H1 (cell line): ENCODE measurements at regions not wholly inside any gene's neighbourhood (a gene's known extent, or its start where the extent isn't known, plus 50 kb on each side); places are given as distances from the start of the nearest gene placed in this dataset.

Source experiments
- CTCF ChIA-PET: fragments of 300-600 bp; sonication (Branson Sonifier 250); formaldehyde crosslinking; loops from one replicate; lab custom pipeline; 2021; ENCODE audit not compliant: partially characterized antibody; lab: Charles Lee
- POLR2A ChIA-PET: fragments of 300-600 bp; sonication (Branson Sonifier 250); formaldehyde crosslinking; loops from one replicate; lab custom pipeline; 2021; ENCODE audit warnings: inconsistent platforms; ENCODE audit not compliant: partially characterized antibody; lab: Charles Lee
- DNase-seq, 2 experiments: peaks; one replicate each; pipeline versions ENCODE4 v3.0.0 to v3.0.0-alpha.2; 2010 to 2022; ENCODE audit warnings: low spot score in 2 of 2, low read depth in 1 of 2, mixed read lengths in 1 of 2
- FAIRE-seq: peaks from 2 replicates; lab custom pipeline; 2011; peaks lifted over from hg19 to GRCh38; lab: Jason Lieb, UNC
- H2AFZ ChIP-seq: 2 replicates; pipeline ENCODE4 v1.8.1; 2012; ENCODE audit warnings: low read length, inconsistent platforms
- H2AK5ac ChIP-seq: 2 replicates; pipeline ENCODE4 v1.6.1; 2013; ENCODE audit warnings: low read depth, low read length
- H2BK120ac ChIP-seq: replicated peaks from 2 replicates; pipeline ENCODE3; 2013; ENCODE audit warnings: low read depth, low read length, inconsistent platforms
- H2BK12ac ChIP-seq: 2 replicates; pipeline ENCODE4 v1.6.1; 2013; ENCODE audit warnings: low read depth, low read length
- H2BK15ac ChIP-seq: 2 replicates; pipeline ENCODE4 v1.6.1; 2013; ENCODE audit warnings: low read length
- H2BK20ac ChIP-seq: 2 replicates; pipeline ENCODE4 v1.6.1; 2013; ENCODE audit warnings: low read length
- H2BK5ac ChIP-seq: 2 replicates; pipeline ENCODE4 v1.6.1; 2013; ENCODE audit warnings: low read depth, low read length
- H3K14ac ChIP-seq: 2 replicates; pipeline ENCODE4 v1.6.1; 2013; ENCODE audit warnings: inconsistent platforms; ENCODE audit not compliant: insufficient read length
- H3K18ac ChIP-seq: 2 replicates; pipeline ENCODE4 v1.6.1; 2013; ENCODE audit warnings: low read length; ENCODE audit errors: extremely low read depth
- H3K23ac ChIP-seq: 2 replicates; pipeline ENCODE4 v1.6.1; 2013; ENCODE audit warnings: inconsistent platforms; ENCODE audit not compliant: insufficient read length
- H3K23me2 ChIP-seq: 2 replicates; pipeline ENCODE4 v1.6.1; 2013; ENCODE audit warnings: low read depth, low read length
- H3K27ac ChIP-seq: 2 replicates; pipeline ENCODE4 v1.6.1; 2011; ENCODE audit warnings: low read depth, low read length, inconsistent platforms
- H3K27me3 ChIP-seq, 4 experiments: replicated peaks in 1 of 4; 1 replicate in 1 of 4; 2 replicates in 3 of 4; pipeline versions ENCODE4 v1.6.1 to v1.8.1; 2011 to 2013; ENCODE audit warnings: low read length in 3 of 4, mild to moderate bottlenecking in 3 of 4, inconsistent platforms in 2 of 4, mixed read lengths in 2 of 4, moderate library complexity in 1 of 4; ENCODE audit not compliant: control insufficient read depth in 3 of 4, insufficient read depth in 3 of 4; ENCODE audit errors: extremely low read depth in 1 of 4
- H3K36me3 ChIP-seq, 4 experiments: 2 replicates each; pipeline versions ENCODE4 v1.6.1 to v1.8.1; 2011 to 2013; ENCODE audit warnings: mild to moderate bottlenecking in 4 of 4, low read length in 3 of 4, moderate library complexity in 2 of 4, control low read depth in 1 of 4, inconsistent platforms in 1 of 4; ENCODE audit not compliant: insufficient read depth in 4 of 4, control insufficient read depth in 2 of 4
- H3K4ac ChIP-seq: replicated peaks from 2 replicates; pipeline ENCODE3; 2013; ENCODE audit warnings: low read length, low read depth, mixed read lengths, inconsistent platforms; ENCODE audit not compliant: insufficient read length
- H3K4me1 ChIP-seq, 4 experiments: replicated peaks in 1 of 4; 1 replicate in 1 of 4; 2 replicates in 3 of 4; pipeline versions ENCODE4 v1.6.1 to v1.8.1; 2011 to 2013; ENCODE audit warnings: low read length in 3 of 4, inconsistent platforms in 2 of 4, mixed read lengths in 1 of 4; ENCODE audit not compliant: insufficient read depth in 4 of 4, control insufficient read depth in 3 of 4
- H3K4me2 ChIP-seq, 2 experiments: 2 replicates each; pipeline versions ENCODE4 v1.6.1 to v1.8.1; 2011 to 2013; ENCODE audit warnings: low read depth in 2 of 2, low read length in 2 of 2, control low read depth in 1 of 2, inconsistent platforms in 1 of 2, mild to moderate bottlenecking in 1 of 2; ENCODE audit not compliant: insufficient read depth in 1 of 2
- H3K4me3 ChIP-seq, 4 experiments: fragments of 200-600, 300-600 bp in 1 of 4; sonication (generic), shearing (Covaris generic), sonication (Bioruptor Twin) in 1 of 4; 2 replicates each; pipeline versions ENCODE4 v1.5.1 to v1.8.1; 2011 to 2016; ENCODE audit warnings: low read length in 4 of 4, low read depth in 3 of 4, control low read depth in 2 of 4, inconsistent platforms in 2 of 4, mild to moderate bottlenecking in 2 of 4, mixed read lengths in 1 of 4, moderate library complexity in 1 of 4; ENCODE audit not compliant: insufficient read depth in 2 of 4; ENCODE audit errors: extremely low read depth in 1 of 4
- H3K56ac ChIP-seq: replicated peaks from 2 replicates; pipeline ENCODE3; 2013; ENCODE audit warnings: low read depth, mild to moderate bottlenecking, mixed read lengths, low read length, inconsistent platforms; ENCODE audit not compliant: insufficient read length
- H3K79me1 ChIP-seq: 2 replicates; pipeline ENCODE4 v1.6.1; 2013; ENCODE audit warnings: low read depth, low read length, control low read depth
- H3K79me2 ChIP-seq, 2 experiments: 2 replicates each; pipeline versions ENCODE4 v1.6.1 to v1.8.1; 2012 to 2013; ENCODE audit warnings: low read length in 2 of 2, mild to moderate bottlenecking in 2 of 2, inconsistent platforms in 1 of 2; ENCODE audit not compliant: insufficient read depth in 2 of 2, control insufficient read depth in 1 of 2
- H3K9ac ChIP-seq, 4 experiments: replicated peaks in 1 of 4; 1 replicate in 1 of 4; 2 replicates in 3 of 4; pipeline versions ENCODE4 v1.6.1 to v1.8.1; 2011 to 2013; ENCODE audit warnings: low read depth in 3 of 4, low read length in 3 of 4, control low read depth in 2 of 4, mild to moderate bottlenecking in 2 of 4, moderate library complexity in 2 of 4, inconsistent platforms in 1 of 4; ENCODE audit errors: extremely low read depth in 1 of 4
- H3K9me3 ChIP-seq, 2 experiments: 2 replicates each; pipeline versions ENCODE4 v1.6.1 to v1.8.1; 2012 to 2013; ENCODE audit warnings: mild to moderate bottlenecking in 2 of 2, moderate library complexity in 2 of 2, control low read depth in 1 of 2, inconsistent platforms in 1 of 2, low read depth in 1 of 2, low read length in 1 of 2, mixed read lengths in 1 of 2; ENCODE audit not compliant: insufficient read depth in 2 of 2
- H4K20me1 ChIP-seq, 2 experiments: replicated peaks in 1 of 2; 2 replicates each; pipeline versions ENCODE3 to v1.8.1; 2011 to 2013; ENCODE audit warnings: inconsistent platforms in 2 of 2, low read length in 2 of 2, mild to moderate bottlenecking in 1 of 2; ENCODE audit not compliant: insufficient read depth in 2 of 2, control insufficient read depth in 1 of 2
- H4K5ac ChIP-seq: 2 replicates; pipeline ENCODE4 v1.6.1; 2013; ENCODE audit warnings: low read length, low read depth, mixed read lengths, inconsistent platforms; ENCODE audit not compliant: insufficient read length
- H4K8ac ChIP-seq: 2 replicates; pipeline ENCODE4 v1.8.0; 2013; ENCODE audit warnings: mild to moderate bottlenecking, moderate library complexity, low read length, inconsistent platforms; ENCODE audit not compliant: insufficient read depth; ENCODE audit errors: extremely low read depth
- H4K91ac ChIP-seq: replicated peaks from 2 replicates; pipeline ENCODE3; 2013; ENCODE audit warnings: low read length, mixed read lengths, inconsistent platforms; ENCODE audit not compliant: insufficient read length
- ASH2L ChIP-seq: fragments of 200-600, 300-600 bp; sonication (generic); IDR thresholded peaks from one replicate; pipeline ENCODE4 v1.7.1; 2017; ENCODE audit warnings: low read length
- PHF8 ChIP-seq: fragments of 200-600 bp; sonication (generic); conservative IDR thresholded peaks from 2 replicates; pipeline ENCODE4 v1.7.1; 2012; ENCODE audit warnings: low read depth, mild to moderate bottlenecking, inconsistent platforms, low read length, moderate library complexity
- WGBS, 2 experiments: shearing (Covaris generic) in 1 of 2; methylation state at CpG; one replicate each; pipeline versions ENCODE4 v1.1.6 to v1.1.7; 2013 to 2015; ENCODE audit warnings: low lambda C conversion rate in 2 of 2, mixed read lengths in 2 of 2, inconsistent platforms in 1 of 2, low coverage in 1 of 2, missing lambda C conversion rate in 1 of 2; ENCODE audit not compliant: insufficient replicate concordance in 2 of 2, insufficient coverage in 1 of 2, insufficient read length in 1 of 2; ENCODE audit errors: extremely low coverage in 1 of 2, missing lambda C conversion rate in 1 of 2; 5-methylcytosine and 5-hydroxymethylcytosine counted together

DNA sequence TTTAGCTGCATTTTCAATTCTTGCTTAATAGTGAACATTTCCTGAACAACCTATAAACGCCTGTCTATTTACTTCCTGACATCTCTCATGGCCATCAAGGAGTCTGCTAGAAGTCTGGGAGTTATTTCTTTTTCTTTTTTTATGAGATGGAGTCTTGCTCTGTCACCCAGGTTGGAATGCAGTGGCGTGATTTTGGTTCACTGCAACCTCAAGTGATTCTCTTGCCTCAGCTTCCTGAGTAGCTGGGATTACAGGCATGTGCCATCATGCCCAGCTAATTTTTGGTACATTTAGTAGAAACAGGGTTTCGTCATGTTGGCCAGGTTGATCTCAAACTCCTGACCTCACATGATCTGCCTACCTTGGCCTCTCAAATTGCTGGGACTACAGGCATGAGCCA lies 217.6 kb upstream of the USP9Y start:
- H3K23me2 ChIP-seq = no peaks in the 10 kb centered on the region
- H3K79me1 ChIP-seq = no peaks in the 10 kb centered on the region
- DNase-seq = no peak
- H2BK12ac ChIP-seq = no peak overlapping the region
- FAIRE-seq = no peak
- no peaks in the 10 kb centered on the region for H3K36me3 ChIP-seq
- 77% methylated on average over 3 of the region's 3 CpGs; no CpG with 5 or more reads in 1 of the 2 experiments for WGBS, 2 experiments
- H3K27me3 ChIP-seq = peaks cover 0 to 4% (median 0%) of the 10 kb centered on the region in 4 experiments; a peak in 2 of 7 replicates
- H3K23ac ChIP-seq = no peak overlapping the region
- no peak overlapping the region for H2BK20ac ChIP-seq
- no peak overlapping the region for H3K4me3 ChIP-seq
- H4K20me1 ChIP-seq = no peaks in the 10 kb centered on the region
- H3K9me3 ChIP-seq = no peaks in the 10 kb centered on the region
- H3K56ac ChIP-seq = no peak overlapping the region
- H2AFZ ChIP-seq = no peak overlapping the region
- no peak overlapping the region for H2BK15ac ChIP-seq
- no peak overlapping the region for H2BK120ac ChIP-seq
- H4K5ac ChIP-seq = no peak overlapping the region
- TF ChIP-seq PHF8 (no peak), ASH2L (no peak)
- H3K4me1 ChIP-seq = no peaks in the 10 kb centered on the region
- no peak overlapping the region for H2AK5ac ChIP-seq
- H2BK5ac ChIP-seq = no peak overlapping the region
- H3K4ac ChIP-seq = no peak overlapping the region
- no peaks in the 10 kb centered on the region for H3K79me2 ChIP-seq
- no peak overlapping the region for H3K4me2 ChIP-seq
- H3K27ac ChIP-seq = no peak overlapping the region
- H4K91ac ChIP-seq = no peak overlapping the region
- H3K9ac ChIP-seq = no peak overlapping the region
- POLR2A ChIA-PET = no interaction called here
- no peak overlapping the region for H3K14ac ChIP-seq
- CTCF ChIA-PET = no interaction called here
- H3K18ac ChIP-seq = no peak overlapping the region
- no peak overlapping the region for H4K8ac ChIP-seq
